ENCODE measurements at regions not wholly inside any gene's neighbourhood (a gene's known extent, or its start where the extent isn't known, plus 50 kb on each side); places are given as distances from the start of the nearest gene placed in this dataset.
"Not testable (repeated sequence)": the region's sequence is repeated elsewhere in the genome, so short reads cannot be mapped to it uniquely, and the experiment has no call there.

GRCh38 chr11:87810486-87810885 lies 364.8 kb downstream of the RAB38 start:
- Histone ChIP-seq H3K9ac (ENCODE audit: low read depth, low read length) (no peak overlapping the region), H3K36me3 (ENCODE audit: control insufficient read depth, insufficient read depth, low read length) (no peaks in the 10 kb centered on the region), H3K27me3 (ENCODE audit: control insufficient read depth, insufficient read depth, low read length) (no peaks in the 10 kb centered on the region), H3K4me3 (ENCODE audit: low read depth, low read length) (no peak overlapping the region), H3K4me1 (ENCODE audit: control insufficient read depth, insufficient read depth, low read length) (no peaks in the 10 kb centered on the region), H3K9me3 (ENCODE audit: control insufficient read depth, insufficient read depth, low read length) (no peaks in the 10 kb centered on the region)

- no peaks in the 10 kb centered on the region for H3K9me3 ChIP-seq (ENCODE audit: control insufficient read depth, insufficient read depth, low read length)
- no peaks in the 10 kb centered on the region for H3K27me3 ChIP-seq (ENCODE audit: control insufficient read depth, insufficient read depth, low read length)
- H3K9ac ChIP-seq (ENCODE audit: low read depth, low read length): no peak overlapping the region
- H3K4me3 ChIP-seq (ENCODE audit: low read depth, low read length): no peak overlapping the region
- H3K36me3 ChIP-seq (ENCODE audit: control insufficient read depth, insufficient read depth, low read length): no peaks in the 10 kb centered on the region
- H3K4me1 ChIP-seq (ENCODE audit: control insufficient read depth, insufficient read depth, low read length): no peaks in the 10 kb centered on the region
Observed at GRCh38 chr11:87809256-87809655, 366.0 kb downstream of the RAB38 start.

GRCh38 chr11:87804176-87804575 lies 371.1 kb downstream of the RAB38 start:
- no peak overlapping the region for H3K9ac ChIP-seq (ENCODE audit: low read depth, low read length)
- no peaks in the 10 kb centered on the region for H3K4me1 ChIP-seq (ENCODE audit: control insufficient read depth, insufficient read depth, low read length)
- no peak overlapping the region for H3K4me3 ChIP-seq (ENCODE audit: low read depth, low read length)
- H3K36me3 ChIP-seq (ENCODE audit: control insufficient read depth, insufficient read depth, low read length): no peaks in the 10 kb centered on the region
- no peaks in the 10 kb centered on the region for H3K9me3 ChIP-seq (ENCODE audit: control insufficient read depth, insufficient read depth, low read length)
- no peaks in the 10 kb centered on the region for H3K27me3 ChIP-seq (ENCODE audit: control insufficient read depth, insufficient read depth, low read length)

GRCh38 chr11:87803748-87804147 lies 371.5 kb downstream of the RAB38 start:
- H3K4me1 ChIP-seq (ENCODE audit: control insufficient read depth, insufficient read depth, low read length): no peaks in the 10 kb centered on the region
- H3K27me3 ChIP-seq (ENCODE audit: control insufficient read depth, insufficient read depth, low read length): no peaks in the 10 kb centered on the region
- H3K9ac ChIP-seq (ENCODE audit: low read depth, low read length): no peak overlapping the region
- no peak overlapping the region for H3K4me3 ChIP-seq (ENCODE audit: low read depth, low read length)
- H3K36me3 ChIP-seq (ENCODE audit: control insufficient read depth, insufficient read depth, low read length): no peaks in the 10 kb centered on the region
- H3K9me3 ChIP-seq (ENCODE audit: control insufficient read depth, insufficient read depth, low read length): no peaks in the 10 kb centered on the region

- H3K9ac ChIP-seq (ENCODE audit: low read depth, low read length); H3K27me3 ChIP-seq (ENCODE audit: control insufficient read depth, insufficient read depth, low read length); H3K4me3 ChIP-seq (ENCODE audit: low read depth, low read length); H3K4me1 ChIP-seq (ENCODE audit: control insufficient read depth, insufficient read depth, low read length); H3K36me3 ChIP-seq (ENCODE audit: control insufficient read depth, insufficient read depth, low read length); H3K9me3 ChIP-seq (ENCODE audit: control insufficient read depth, insufficient read depth, low read length): not testable (repeated sequence)
Observed at GRCh38 chr11:87784862-87785261, 390.4 kb downstream of the RAB38 start.

- H3K9ac ChIP-seq (ENCODE audit: low read depth, low read length): no peak overlapping the region
Observed at GRCh38 chr11:87780068-87780413, 395.2 kb downstream of the RAB38 start.

GRCh38 chr11:87779276-87780067 lies 395.8 kb downstream of the RAB38 start:
- no peak overlapping the region for H3K4me3 ChIP-seq (ENCODE audit: low read depth, low read length)
- no peaks in the 10 kb centered on the region for H3K9me3 ChIP-seq (ENCODE audit: control insufficient read depth, insufficient read depth, low read length)
- H3K27me3 ChIP-seq (ENCODE audit: control insufficient read depth, insufficient read depth, low read length): no peaks in the 10 kb centered on the region
- no peaks in the 10 kb centered on the region for H3K4me1 ChIP-seq (ENCODE audit: control insufficient read depth, insufficient read depth, low read length)
- H3K9ac ChIP-seq (ENCODE audit: low read depth, low read length): no peak overlapping the region
- no peaks in the 10 kb centered on the region for H3K36me3 ChIP-seq (ENCODE audit: control insufficient read depth, insufficient read depth, low read length)

More at GRCh38 chr11:87780068-87780413, 395.2 kb downstream of the RAB38 start:
- H3K9me3 ChIP-seq (ENCODE audit: control insufficient read depth, insufficient read depth, low read length): no peaks in the 10 kb centered on the region
- H3K4me3 ChIP-seq (ENCODE audit: low read depth, low read length): no peak overlapping the region
- no peaks in the 10 kb centered on the region for H3K27me3 ChIP-seq (ENCODE audit: control insufficient read depth, insufficient read depth, low read length)
- no peaks in the 10 kb centered on the region for H3K4me1 ChIP-seq (ENCODE audit: control insufficient read depth, insufficient read depth, low read length)
- no peaks in the 10 kb centered on the region for H3K36me3 ChIP-seq (ENCODE audit: control insufficient read depth, insufficient read depth, low read length)

GRCh38 chr11:87778357-87778756 lies 396.9 kb downstream of the RAB38 start:
- no peaks in the 10 kb centered on the region for H3K27me3 ChIP-seq (ENCODE audit: control insufficient read depth, insufficient read depth, low read length)
- H3K36me3 ChIP-seq (ENCODE audit: control insufficient read depth, insufficient read depth, low read length): no peaks in the 10 kb centered on the region
- H3K9me3 ChIP-seq (ENCODE audit: control insufficient read depth, insufficient read depth, low read length): no peaks in the 10 kb centered on the region
- H3K4me3 ChIP-seq (ENCODE audit: low read depth, low read length): no peak overlapping the region
- H3K9ac ChIP-seq (ENCODE audit: low read depth, low read length): no peak overlapping the region
- no peaks in the 10 kb centered on the region for H3K4me1 ChIP-seq (ENCODE audit: control insufficient read depth, insufficient read depth, low read length)

- no peaks in the 10 kb centered on the region for H3K27me3 ChIP-seq (ENCODE audit: control insufficient read depth, insufficient read depth, low read length)
- H3K36me3 ChIP-seq (ENCODE audit: control insufficient read depth, insufficient read depth, low read length): no peaks in the 10 kb centered on the region
- no peaks in the 10 kb centered on the region for H3K4me1 ChIP-seq (ENCODE audit: control insufficient read depth, insufficient read depth, low read length)
- no peak overlapping the region for H3K4me3 ChIP-seq (ENCODE audit: low read depth, low read length)
- H3K9ac ChIP-seq (ENCODE audit: low read depth, low read length): no peak overlapping the region
- no peaks in the 10 kb centered on the region for H3K9me3 ChIP-seq (ENCODE audit: control insufficient read depth, insufficient read depth, low read length)
Observed at GRCh38 chr11:87775036-87775435, 400.2 kb downstream of the RAB38 start.

GRCh38 chr11:87769661-87770060 lies 405.6 kb downstream of the RAB38 start:
- Histone ChIP-seq H3K36me3 (ENCODE audit: control insufficient read depth, insufficient read depth, low read length) (no peaks in the 10 kb centered on the region), H3K27me3 (ENCODE audit: control insufficient read depth, insufficient read depth, low read length) (no peaks in the 10 kb centered on the region), H3K9me3 (ENCODE audit: control insufficient read depth, insufficient read depth, low read length) (no peaks in the 10 kb centered on the region), H3K4me3 (ENCODE audit: low read depth, low read length) (no peak overlapping the region), H3K9ac (ENCODE audit: low read depth, low read length) (no peak overlapping the region), H3K4me1 (ENCODE audit: control insufficient read depth, insufficient read depth, low read length) (no peaks in the 10 kb centered on the region)

GRCh38 chr11:87767615-87768014 lies 407.6 kb downstream of the RAB38 start:
- no peaks in the 10 kb centered on the region for H3K27me3 ChIP-seq (ENCODE audit: control insufficient read depth, insufficient read depth, low read length)
- no peaks in the 10 kb centered on the region for H3K9me3 ChIP-seq (ENCODE audit: control insufficient read depth, insufficient read depth, low read length)
- no peak overlapping the region for H3K9ac ChIP-seq (ENCODE audit: low read depth, low read length)
- H3K4me1 ChIP-seq (ENCODE audit: control insufficient read depth, insufficient read depth, low read length): no peaks in the 10 kb centered on the region
- no peaks in the 10 kb centered on the region for H3K36me3 ChIP-seq (ENCODE audit: control insufficient read depth, insufficient read depth, low read length)
- no peak overlapping the region for H3K4me3 ChIP-seq (ENCODE audit: low read depth, low read length)

GRCh38 chr11:87764075-87764474 lies 411.2 kb downstream of the RAB38 start:
- H3K9me3 ChIP-seq (ENCODE audit: control insufficient read depth, insufficient read depth, low read length); H3K27me3 ChIP-seq (ENCODE audit: control insufficient read depth, insufficient read depth, low read length); H3K9ac ChIP-seq (ENCODE audit: low read depth, low read length); H3K4me3 ChIP-seq (ENCODE audit: low read depth, low read length); H3K36me3 ChIP-seq (ENCODE audit: control insufficient read depth, insufficient read depth, low read length); H3K4me1 ChIP-seq (ENCODE audit: control insufficient read depth, insufficient read depth, low read length): not testable (repeated sequence)

Measured in iPS-15b (cell line).